PC-3 (cell line): ENCODE measurements at regions not wholly inside any gene's neighbourhood (a gene's known extent, or its start where the extent isn't known, plus 50 kb on each side); places are given as distances from the start of the nearest gene placed in this dataset.

Experiments used
- ATAC-seq: fragments of 200-7000 bp; cut with Tn5 transposase; 2 replicates; pipeline ENCODE4 v1.9.1; 2020; ENCODE audit warnings: mild to moderate bottlenecking, moderate library complexity
- BruUV-seq: library from RNA; stranded (reverse); fragments of 400-500 nt; replicated peaks from 2 replicates; lab custom pipeline; 2021; lab: Mats Ljungman, UMichigan
- CTCF ChIA-PET: fragments of 300-600 bp; sonication (Branson Sonifier 250); formaldehyde crosslinking; loops from one replicate; lab custom pipeline; 2022; ENCODE audit warnings: antibody characterized with exemption; lab: Charles Lee
- POLR2A ChIA-PET: fragments of 300-600 bp; sonication (Branson Sonifier 250); formaldehyde crosslinking; loops from one replicate; lab custom pipeline; 2022; ENCODE audit warnings: antibody characterized with exemption; ENCODE audit not compliant: unreplicated experiment; lab: Charles Lee
- DNase-seq: peaks from one replicate; pipeline ENCODE4 v3.0.0-alpha.2; 2015
- H2AFZ ChIP-seq: fragments of 300-600 bp; sonication (generic); 2 replicates; pipeline ENCODE4 v1.6.0; 2016; ENCODE audit warnings: antibody characterized with exemption, low read length
- H3F3A ChIP-seq: fragments of 300-600 bp; sonication (generic); one replicate; pipeline ENCODE4 v1.6.0; 2017; ENCODE audit warnings: antibody characterized with exemption, low read length, control low read depth, mild to moderate bottlenecking; ENCODE audit not compliant: unreplicated experiment
- H3K27ac ChIP-seq: fragments of 300-600 bp; sonication (generic); 2 replicates; pipeline ENCODE4 v1.5.1; 2016; ENCODE audit warnings: mild to moderate bottlenecking, low read length
- H3K27me3 ChIP-seq: fragments of 300-600 bp; sonication (generic); 2 replicates; pipeline ENCODE4 v1.6.1; 2016; ENCODE audit warnings: low read length, mixed read lengths
- H3K36me3 ChIP-seq: fragments of 300-600 bp; sonication (generic); 2 replicates; pipeline ENCODE4 v1.6.1; 2016; ENCODE audit warnings: low read depth, mixed run types, low read length, mixed read lengths
- H3K4me1 ChIP-seq: fragments of 300-600 bp; sonication (generic); 2 replicates; pipeline ENCODE4 v1.5.1; 2016; ENCODE audit warnings: low read length; ENCODE audit not compliant: insufficient read depth
- H3K4me2 ChIP-seq: fragments of 300-600 bp; sonication (generic); 2 replicates; pipeline ENCODE4 v1.6.0; 2016; ENCODE audit warnings: low read length
- H3K4me3 ChIP-seq: fragments of 300-600 bp; sonication (generic); 2 replicates; pipeline ENCODE4 v1.5.1; 2016; ENCODE audit warnings: mild to moderate bottlenecking, low read length, mixed read lengths
- H3K79me2 ChIP-seq: fragments of 300-600 bp; sonication (generic); 2 replicates; pipeline ENCODE4 v1.6.1; 2017; ENCODE audit warnings: low read length, mixed read lengths
- H3K9ac ChIP-seq: fragments of 300-600 bp; sonication (generic); 2 replicates; pipeline ENCODE4 v1.6.0; 2016; ENCODE audit warnings: mild to moderate bottlenecking, low read length
- H3K9me2 ChIP-seq: fragments of 300-600 bp; sonication (generic); replicated peaks from 2 replicates; pipeline ENCODE4 v1.6.1; 2016; ENCODE audit warnings: mixed run types, low read length, mixed read lengths
- H3K9me3 ChIP-seq: fragments of 300-600 bp; sonication (generic); 2 replicates; pipeline ENCODE4 v1.6.1; 2016; ENCODE audit warnings: low read length, mixed read lengths
- H4K20me1 ChIP-seq: fragments of 300-600 bp; sonication (generic); 2 replicates; pipeline ENCODE4 v1.6.1; 2016; ENCODE audit warnings: low read length, mixed read lengths
- EZH2 ChIP-seq: fragments of 300-600 bp; sonication (generic); IDR thresholded peaks from one replicate; pipeline ENCODE4 v1.6.1; 2017; ENCODE audit warnings: antibody characterized with exemption, mild to moderate bottlenecking, low read length; ENCODE audit not compliant: unreplicated experiment
- EZH2phosphoT487 ChIP-seq: fragments of 300-600 bp; sonication (generic); IDR thresholded peaks from 2 replicates; pipeline ENCODE4 v1.6.1; 2018; ENCODE audit warnings: mild to moderate bottlenecking, antibody characterized with exemption, low read length, borderline replicate concordance
- intact Hi-C: fragments of 100-400 bp; cut with micrococcal nuclease; formaldehyde crosslinking; loops from 2 replicates; pipeline ENCODE4 v1.9.0; 2023
- TF ChIP-seq, protein P1 (sequence below): fragments of 300-600 bp; sonication (generic); conservative IDR thresholded peaks from 2 replicates; pipeline ENCODE4 v1.5.1; 2017; ENCODE audit warnings: antibody characterized with exemption, low read depth, mild to moderate bottlenecking, low read length

DNA sequence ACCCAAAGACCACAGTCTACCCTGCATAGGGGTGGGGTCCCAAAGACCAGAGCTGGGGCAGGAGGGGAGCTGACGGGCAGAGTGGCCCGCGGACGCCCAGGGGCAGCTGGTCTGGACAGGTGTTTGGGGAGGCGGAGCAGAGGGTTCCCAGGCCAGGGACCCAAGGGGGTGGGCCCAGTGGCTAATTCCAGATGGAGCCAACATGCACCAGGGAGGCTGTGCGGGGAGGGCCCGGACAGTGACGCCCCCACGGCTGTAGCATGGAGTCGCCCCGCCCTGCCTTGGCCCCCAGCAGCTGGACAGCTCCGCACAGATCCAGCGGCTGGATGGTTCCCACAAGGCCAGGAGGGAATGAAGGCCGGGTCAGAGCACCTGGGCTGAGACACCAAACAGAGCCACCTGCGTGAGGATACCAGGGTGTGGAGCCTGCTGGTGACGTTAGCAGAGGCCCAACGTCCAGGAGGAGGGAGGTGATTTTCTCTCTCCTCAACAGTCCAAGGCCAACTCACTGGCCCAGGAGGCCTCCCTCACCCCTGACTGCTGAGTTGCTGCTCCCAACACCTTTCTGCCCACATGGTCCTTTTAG lies 55.3 kb upstream of the EGFL7 start:
- no peak for ATAC-seq
- Histone ChIP-seq H3K9me3 (no peaks in the 10 kb centered on the region), H3K79me2 (no peaks in the 10 kb centered on the region), H3K27me3 (no peaks in the 10 kb centered on the region), H3K9me2 (no peaks in the 10 kb centered on the region), H2AFZ (no peak overlapping the region), H3K4me1 (no peaks in the 10 kb centered on the region), H3K4me3 (no peak overlapping the region), H3K27ac (no peak overlapping the region), H3F3A (no peaks in the 10 kb centered on the region), H3K4me2 (no peak overlapping the region), H3K9ac (no peak overlapping the region), H4K20me1 (no peaks in the 10 kb centered on the region), H3K36me3 (no peaks in the 10 kb centered on the region)
- TF ChIP-seq, protein P1, sequence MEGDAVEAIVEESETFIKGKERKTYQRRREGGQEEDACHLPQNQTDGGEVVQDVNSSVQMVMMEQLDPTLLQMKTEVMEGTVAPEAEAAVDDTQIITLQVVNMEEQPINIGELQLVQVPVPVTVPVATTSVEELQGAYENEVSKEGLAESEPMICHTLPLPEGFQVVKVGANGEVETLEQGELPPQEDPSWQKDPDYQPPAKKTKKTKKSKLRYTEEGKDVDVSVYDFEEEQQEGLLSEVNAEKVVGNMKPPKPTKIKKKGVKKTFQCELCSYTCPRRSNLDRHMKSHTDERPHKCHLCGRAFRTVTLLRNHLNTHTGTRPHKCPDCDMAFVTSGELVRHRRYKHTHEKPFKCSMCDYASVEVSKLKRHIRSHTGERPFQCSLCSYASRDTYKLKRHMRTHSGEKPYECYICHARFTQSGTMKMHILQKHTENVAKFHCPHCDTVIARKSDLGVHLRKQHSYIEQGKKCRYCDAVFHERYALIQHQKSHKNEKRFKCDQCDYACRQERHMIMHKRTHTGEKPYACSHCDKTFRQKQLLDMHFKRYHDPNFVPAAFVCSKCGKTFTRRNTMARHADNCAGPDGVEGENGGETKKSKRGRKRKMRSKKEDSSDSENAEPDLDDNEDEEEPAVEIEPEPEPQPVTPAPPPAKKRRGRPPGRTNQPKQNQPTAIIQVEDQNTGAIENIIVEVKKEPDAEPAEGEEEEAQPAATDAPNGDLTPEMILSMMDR: no peak
- TF ChIP-seq EZH2 (no peak), EZH2phosphoT487 (no peak)
- ChIA-PET CTCF (no interaction called here), POLR2A (no interaction called here)
- no TSS peak for BruUV-seq
- intact Hi-C loops: no loop called here
- no peak for DNase-seq

DNA sequence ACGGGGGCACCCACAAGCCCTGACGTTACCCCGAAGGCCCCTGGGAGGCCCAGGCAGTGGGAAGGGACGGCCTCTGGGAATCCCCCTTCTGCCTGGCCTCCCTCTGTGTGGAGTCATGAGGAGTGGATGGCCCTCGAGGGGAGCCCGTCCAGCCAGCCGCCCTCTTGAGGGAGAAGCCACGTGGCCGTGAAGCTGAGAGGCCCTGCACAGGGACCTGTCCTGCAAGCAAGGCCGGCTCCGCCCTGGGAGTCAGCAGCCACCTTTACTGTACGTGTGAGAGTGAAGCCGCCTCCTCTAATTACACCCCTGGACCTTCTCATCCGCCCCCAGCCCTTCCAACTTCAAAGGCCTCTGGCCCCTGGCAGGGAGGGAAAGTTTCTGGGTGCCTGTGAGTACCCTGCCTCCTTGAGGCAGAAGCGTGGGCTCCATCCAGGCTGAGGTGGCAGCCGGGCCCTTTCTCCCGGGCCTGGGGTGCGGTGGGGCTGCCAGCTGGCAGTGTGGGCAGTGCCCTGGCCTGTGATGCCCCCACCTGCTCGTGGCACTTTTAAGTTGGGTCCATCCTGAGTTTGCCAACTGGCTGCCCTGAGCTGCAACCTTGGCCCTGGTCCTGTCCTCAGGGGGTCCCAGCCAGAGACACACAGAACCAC lies 55.9 kb upstream of the EGFL7 start:
- no peak for ATAC-seq
- Histone ChIP-seq H3K79me2 (no peaks in the 10 kb centered on the region), H3K9me2 (no peaks in the 10 kb centered on the region), H3K4me3 (no peak overlapping the region), H3K4me1 (no peaks in the 10 kb centered on the region), H3K27me3 (no peaks in the 10 kb centered on the region), H3K27ac (no peak overlapping the region), H3K9ac (no peak overlapping the region), H2AFZ (no peak overlapping the region), H3F3A (no peaks in the 10 kb centered on the region), H4K20me1 (no peaks in the 10 kb centered on the region), H3K36me3 (no peaks in the 10 kb centered on the region), H3K9me3 (no peaks in the 10 kb centered on the region), H3K4me2 (no peak overlapping the region)
- intact Hi-C loops: no loop called here
- POLR2A ChIA-PET: no interaction called here
- DNase-seq: no peak
- no TSS peak for BruUV-seq
- TF ChIP-seq EZH2 (no peak), EZH2phosphoT487 (no peak)
- TF ChIP-seq, protein P1: no peak
- CTCF ChIA-PET: no interaction called here

DNA sequence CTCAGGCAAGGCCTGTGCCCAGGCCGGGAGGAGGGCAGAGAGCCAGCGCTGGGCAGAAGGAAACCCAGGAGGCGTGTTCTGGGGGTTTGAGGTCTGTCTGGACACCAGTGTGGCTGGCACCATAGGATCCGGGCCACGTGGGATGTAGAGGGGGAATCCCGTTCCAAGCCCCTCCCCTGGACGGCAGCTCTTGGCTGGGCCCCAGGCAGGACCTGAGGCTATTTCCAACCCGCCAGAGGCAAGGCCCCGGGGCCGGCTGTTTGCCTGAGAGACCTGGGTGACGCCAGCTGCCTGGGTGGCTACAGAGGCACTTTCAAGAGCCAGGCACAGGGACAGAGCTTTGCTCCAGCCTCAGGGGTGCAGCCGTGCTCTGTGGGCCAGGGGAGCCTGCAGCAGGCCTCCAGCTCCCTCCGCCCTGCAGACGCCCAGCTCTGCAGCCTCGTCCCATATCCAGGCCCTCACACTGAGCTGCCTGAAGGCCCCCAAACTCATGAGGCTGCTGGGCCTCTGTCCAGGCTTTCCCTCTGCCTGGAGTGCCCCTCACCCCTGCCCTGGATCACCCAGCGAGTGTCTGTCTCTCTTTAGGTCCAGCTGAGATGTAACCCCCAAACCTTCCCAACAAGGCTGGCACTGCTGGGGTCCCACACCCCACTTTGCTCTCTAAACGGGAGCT lies 56.6 kb upstream of the EGFL7 start:
- Histone ChIP-seq H4K20me1 (no peaks in the 10 kb centered on the region), H3K27me3 (no peaks in the 10 kb centered on the region), H3K9me3 (no peaks in the 10 kb centered on the region), H3K36me3 (no peaks in the 10 kb centered on the region), H3F3A (no peaks in the 10 kb centered on the region), H3K4me2 (no peak overlapping the region), H3K27ac (no peak overlapping the region), H3K79me2 (no peaks in the 10 kb centered on the region), H3K9ac (no peak overlapping the region), H3K4me1 (no peaks in the 10 kb centered on the region), H2AFZ (no peak overlapping the region), H3K9me2 (no peaks in the 10 kb centered on the region), H3K4me3 (no peak overlapping the region)
- DNase-seq (no peak), ATAC-seq (no peak)
- BruUV-seq: no TSS peak
- TF ChIP-seq EZH2: no peak
- TF ChIP-seq, protein P1: no peak
- TF ChIP-seq EZH2phosphoT487: no peak
- ChIA-PET POLR2A (no interaction called here), CTCF (no interaction called here)
- intact Hi-C loops: no loop called here
